Stimulated activated naive B cell treated with anti-CD40 and anti-IgM and Interleukin-4, amounts not matched to agents 10 μg/mL and 1 μg/mL and 100 μg/mL, for 72 hours (primary cell): ENCODE measurements at regions not wholly inside any gene's neighbourhood (a gene's known extent, or its start where the extent isn't known, plus 50 kb on each side); places are given as distances from the start of the nearest gene placed in this dataset.

ENCODE experiments used
- ATAC-seq, 2 donors: fragments of 150-1000 bp; cut with Tn5 transposase; replicated peaks; 2 replicates each; pipeline ENCODE4 v1.10.0; 2021; ENCODE audit warnings: moderate library complexity in 1 of 2
- DNase-seq: peaks from one replicate; pipeline ENCODE4 v3.0.0; 2021
- H3K27ac Mint-ChIP-seq: one replicate; pipeline ENCODE4 v1.8.0; 2022; ENCODE audit warnings: mild to moderate bottlenecking, mixed read lengths
- H3K27me3 Mint-ChIP-seq, 2 donors: one replicate each; pipeline ENCODE4 v1.8.0; 2022; ENCODE audit warnings: mixed read lengths in 2 of 2
- H3K36me3 Mint-ChIP-seq, 2 donors: one replicate each; pipeline ENCODE4 v1.8.0; 2022; ENCODE audit warnings: mixed read lengths in 2 of 2, mild to moderate bottlenecking in 1 of 2
- H3K4me1 Mint-ChIP-seq, 2 donors: one replicate each; pipeline ENCODE4 v1.8.0; 2022; ENCODE audit warnings: mixed read lengths in 2 of 2, mild to moderate bottlenecking in 1 of 2
- H3K4me3 Mint-ChIP-seq, 2 donors: one replicate each; pipeline ENCODE4 v1.8.0; 2022; ENCODE audit warnings: mild to moderate bottlenecking in 2 of 2, mixed read lengths in 2 of 2, moderate library complexity in 1 of 2
- H3K9me3 Mint-ChIP-seq, 2 donors: one replicate each; pipeline ENCODE4 v1.8.0; 2022; ENCODE audit warnings: mixed read lengths in 2 of 2, mild to moderate bottlenecking in 1 of 2

DNA sequence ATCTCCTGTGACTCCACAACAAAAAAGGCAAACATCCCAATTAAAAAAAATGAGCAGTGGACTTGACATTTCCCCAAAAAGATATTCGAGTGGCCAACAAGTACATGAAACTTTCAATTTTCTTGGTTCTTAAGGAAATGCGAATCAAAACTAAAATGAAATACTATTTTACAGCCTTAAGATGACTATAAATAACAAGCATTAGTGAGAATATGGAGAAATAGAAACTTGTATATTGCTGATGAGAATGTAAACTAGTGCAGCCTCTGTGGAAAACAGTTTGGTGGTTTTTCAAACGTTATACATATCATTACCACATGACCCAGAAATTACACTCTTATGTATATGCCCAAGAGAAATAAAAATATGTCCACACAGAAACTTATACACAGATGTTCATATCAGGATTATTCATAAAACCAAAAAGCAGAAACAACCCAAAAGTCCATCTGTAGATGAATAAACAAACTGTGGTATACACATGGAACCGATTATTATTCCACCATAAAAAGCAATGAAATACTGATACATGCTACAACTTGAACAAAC is 153.2 kb upstream of the GPR149 start:
- H3K9me3 Mint-ChIP-seq = peaks cover 0 to 8% of the 10 kb centered on the region in 2 donors
- no peak for ATAC-seq
- H3K4me1 Mint-ChIP-seq = no peaks in the 10 kb centered on the region
- DNase-seq = no peak
- H3K36me3 Mint-ChIP-seq = no peaks in the 10 kb centered on the region
- no peaks in the 10 kb centered on the region for H3K27me3 Mint-ChIP-seq
- H3K4me3 Mint-ChIP-seq = no peak overlapping the region
- no peak overlapping the region for H3K27ac Mint-ChIP-seq

DNA sequence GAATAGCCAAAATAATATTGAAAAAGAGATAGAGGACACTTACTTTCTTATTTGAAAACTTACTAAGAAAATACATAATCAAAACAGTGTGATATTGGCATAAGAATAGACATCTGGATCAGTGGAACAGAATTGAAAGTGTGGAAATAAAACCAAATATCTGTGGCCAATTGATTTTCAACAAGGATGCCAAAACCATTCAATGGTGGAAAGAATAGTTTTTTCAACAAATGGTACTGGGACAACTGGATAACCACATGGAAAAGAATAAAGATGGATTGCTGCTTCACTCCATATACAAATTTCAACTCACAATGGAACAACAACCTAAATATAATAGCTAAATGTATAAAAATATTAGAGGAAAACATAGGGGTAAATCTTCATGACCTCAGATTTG is 152.5 kb upstream of the GPR149 start:
- Mint-ChIP-seq H3K27ac (no peak overlapping the region), H3K4me1 (no peaks in the 10 kb centered on the region), H3K9me3 (peaks cover 0 to 8% of the 10 kb centered on the region in 2 donors), H3K36me3 (no peaks in the 10 kb centered on the region), H3K27me3 (no peaks in the 10 kb centered on the region), H3K4me3 (no peak overlapping the region)
- DNase-seq (no peak), ATAC-seq (no peak)

DNA sequence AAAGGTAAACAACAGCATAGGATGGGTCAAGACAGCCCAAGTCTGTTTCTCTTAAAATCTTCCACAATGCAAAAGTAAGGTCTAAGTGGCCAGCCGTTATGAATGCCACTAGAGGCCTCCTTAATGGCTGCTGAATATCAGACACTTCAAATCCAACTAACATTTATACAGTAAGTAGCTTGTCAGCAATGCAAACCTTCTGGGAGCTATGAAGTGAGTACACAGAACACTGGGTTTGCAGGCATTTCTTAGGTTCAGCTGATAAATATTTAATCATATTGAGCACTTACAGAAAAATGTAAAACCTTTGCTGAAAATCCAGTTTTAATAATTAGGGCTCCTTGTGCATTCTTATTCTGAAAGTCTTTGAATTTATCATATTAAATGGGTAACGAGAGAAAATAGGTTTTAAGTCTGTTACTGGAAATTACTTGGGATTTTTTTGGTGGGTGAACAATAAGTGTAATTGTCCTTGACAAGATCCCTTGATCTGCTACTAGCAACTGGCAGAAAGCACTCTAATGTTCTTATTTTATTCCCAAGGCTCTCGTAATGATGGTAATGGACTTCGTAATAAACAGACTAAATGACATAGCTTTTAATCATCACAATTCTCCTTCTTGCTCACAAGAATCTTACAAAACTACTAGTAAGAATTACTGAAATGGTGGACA is 141.7 kb upstream of the GPR149 start:
- Mint-ChIP-seq H3K4me3 (no peak overlapping the region), H3K36me3 (no peaks in the 10 kb centered on the region), H3K27me3 (no peaks in the 10 kb centered on the region), H3K9me3 (peaks cover 0 to 16% of the 10 kb centered on the region in 2 donors), H3K4me1 (no peaks in the 10 kb centered on the region), H3K27ac (no peak overlapping the region)
- no peak for ATAC-seq
- no peak for DNase-seq

DNA sequence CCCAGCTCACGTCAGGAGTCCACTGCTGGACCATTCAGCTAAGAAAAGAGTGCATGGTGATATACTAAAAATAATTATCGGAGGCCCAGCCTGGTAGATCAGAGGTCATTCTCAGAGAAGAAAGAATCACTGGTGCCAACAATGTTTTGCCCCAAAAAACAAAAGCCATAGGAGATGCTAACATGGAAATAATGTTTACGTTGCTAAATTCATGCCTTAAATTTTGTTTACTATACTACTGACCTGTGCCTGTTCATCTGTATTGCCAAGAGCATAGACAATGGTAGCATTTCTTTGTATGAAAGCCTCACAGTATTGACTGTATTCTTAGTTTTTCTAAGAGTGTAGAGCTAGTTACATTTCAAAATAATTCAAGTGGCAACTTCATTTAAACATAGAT is 138.1 kb upstream of the GPR149 start:
- Mint-ChIP-seq H3K4me1 (no peaks in the 10 kb centered on the region), H3K27ac (no peak overlapping the region), H3K36me3 (no peaks in the 10 kb centered on the region), H3K27me3 (no peaks in the 10 kb centered on the region), H3K4me3 (no peak overlapping the region), H3K9me3 (peaks cover 0 to 5% of the 10 kb centered on the region in 2 donors)
- ATAC-seq (no peak), DNase-seq (no peak)

DNA sequence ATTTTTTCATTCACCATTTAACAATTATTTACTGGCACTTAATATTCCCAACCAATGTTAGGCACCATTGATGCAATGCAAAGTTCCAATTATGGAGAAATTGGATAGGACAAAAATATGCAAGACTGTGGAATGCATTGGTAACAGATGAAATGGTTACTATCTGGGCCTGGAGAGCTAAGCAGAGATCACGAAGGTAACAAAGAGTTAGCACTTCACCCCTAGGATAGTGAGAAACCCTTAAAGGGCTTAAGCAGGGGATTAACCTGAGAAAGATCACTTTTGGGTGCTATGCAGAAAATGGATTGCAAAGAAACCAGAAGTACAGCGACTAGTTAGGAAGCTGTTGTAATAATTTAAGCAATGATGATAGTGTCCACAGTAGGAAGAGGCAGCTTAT is 129.6 kb upstream of the GPR149 start:
- DNase-seq (no peak), ATAC-seq (no peak)
- H3K27ac Mint-ChIP-seq = no peak overlapping the region
- H3K36me3 Mint-ChIP-seq = no peaks in the 10 kb centered on the region
- no peaks in the 10 kb centered on the region for H3K27me3 Mint-ChIP-seq
- H3K4me3 Mint-ChIP-seq = no peak overlapping the region
- no peaks in the 10 kb centered on the region for H3K9me3 Mint-ChIP-seq
- H3K4me1 Mint-ChIP-seq = no peaks in the 10 kb centered on the region

DNA sequence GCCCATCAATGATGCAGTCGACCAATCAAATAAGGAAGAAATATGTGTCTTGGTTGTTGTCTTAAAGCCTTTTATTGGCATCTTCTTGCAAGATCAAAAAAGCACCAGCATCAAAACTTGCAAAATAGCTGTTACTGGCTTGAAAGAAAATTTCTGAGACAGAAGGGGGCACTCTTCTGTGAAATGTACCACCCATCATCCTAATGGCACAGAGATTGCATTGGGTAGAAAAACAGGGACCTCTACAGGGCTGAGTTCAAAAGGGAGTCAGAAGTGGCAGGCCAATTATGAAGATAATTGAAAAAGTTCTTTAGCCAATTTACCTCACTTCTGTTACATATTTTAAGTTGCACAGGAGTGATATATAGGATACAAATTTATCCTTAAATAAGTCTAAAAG is 122.3 kb upstream of the GPR149 start:
- H3K4me3 Mint-ChIP-seq = no peak overlapping the region
- H3K27me3 Mint-ChIP-seq = no peaks in the 10 kb centered on the region
- H3K36me3 Mint-ChIP-seq = no peaks in the 10 kb centered on the region
- DNase-seq (no peak), ATAC-seq (peak; percentile 31 to 39)
- no peaks in the 10 kb centered on the region for H3K4me1 Mint-ChIP-seq
- no peak overlapping the region for H3K27ac Mint-ChIP-seq
- no peaks in the 10 kb centered on the region for H3K9me3 Mint-ChIP-seq

DNA sequence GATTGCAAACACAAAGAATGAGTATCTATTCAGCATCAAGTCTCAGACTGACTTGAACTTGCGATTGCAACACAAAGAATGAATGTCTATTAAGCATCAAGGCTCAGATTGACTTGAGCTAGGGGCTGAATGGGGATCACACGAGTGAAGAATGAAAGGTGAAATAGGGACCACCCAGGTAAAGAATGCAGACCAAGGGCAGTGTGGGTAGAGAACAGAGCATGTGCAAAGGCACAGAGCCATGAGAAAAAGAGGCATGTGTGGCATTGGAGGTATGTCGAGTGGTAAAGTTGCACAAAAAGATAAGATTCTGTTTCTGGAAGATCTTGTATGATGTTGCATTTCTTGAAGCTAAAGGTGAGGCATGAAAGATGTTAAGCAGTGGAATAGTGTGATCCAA is 119.4 kb upstream of the GPR149 start:
- no peak for DNase-seq
- H3K9me3 Mint-ChIP-seq = no peaks in the 10 kb centered on the region
- no peaks in the 10 kb centered on the region for H3K36me3 Mint-ChIP-seq
- H3K4me1 Mint-ChIP-seq = no peaks in the 10 kb centered on the region
- ATAC-seq = no peak
- H3K27ac Mint-ChIP-seq = no peak overlapping the region
- H3K27me3 Mint-ChIP-seq = no peaks in the 10 kb centered on the region
- H3K4me3 Mint-ChIP-seq = no peak overlapping the region

DNA sequence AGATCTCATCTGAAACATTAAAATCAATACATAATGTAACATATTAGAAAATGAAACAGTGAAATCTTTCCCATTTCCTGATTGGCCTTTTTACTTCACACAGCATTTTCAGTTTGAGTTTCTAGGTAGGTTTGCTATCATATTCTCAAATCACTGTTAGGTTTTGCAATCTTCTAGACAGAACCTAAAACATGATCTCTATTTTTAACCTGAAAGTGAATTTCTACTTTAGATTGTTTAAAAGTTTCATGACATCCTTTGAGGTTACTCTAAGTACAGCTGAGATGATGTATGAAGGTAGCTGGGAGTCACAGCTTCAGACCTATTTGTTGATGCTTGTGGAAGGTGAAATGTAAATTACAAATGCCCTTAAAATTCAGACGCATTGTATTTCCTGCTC is 118.4 kb upstream of the GPR149 start:
- no peaks in the 10 kb centered on the region for H3K9me3 Mint-ChIP-seq
- H3K4me3 Mint-ChIP-seq = no peak overlapping the region
- DNase-seq (no peak), ATAC-seq (no peak)
- H3K36me3 Mint-ChIP-seq = no peaks in the 10 kb centered on the region
- no peaks in the 10 kb centered on the region for H3K27me3 Mint-ChIP-seq
- no peak overlapping the region for H3K27ac Mint-ChIP-seq
- no peaks in the 10 kb centered on the region for H3K4me1 Mint-ChIP-seq

DNA sequence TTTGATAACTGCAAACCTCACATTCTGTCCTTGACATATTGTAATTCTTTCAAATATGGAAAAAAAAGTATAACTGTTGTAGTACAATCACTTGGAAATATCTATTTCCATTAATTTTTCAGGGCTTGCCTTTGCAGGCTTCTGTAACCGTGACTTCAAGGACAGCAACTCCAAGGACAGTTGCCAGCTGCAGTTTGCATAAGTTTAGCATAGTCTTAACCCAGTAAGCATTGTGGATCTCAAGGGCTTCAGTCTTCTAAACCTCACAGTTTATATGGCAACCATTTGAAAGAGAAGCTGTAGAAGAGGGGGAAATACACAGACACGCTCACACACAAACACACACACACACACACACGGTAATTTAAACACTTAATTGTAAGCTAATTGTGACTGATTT is 112.8 kb upstream of the GPR149 start:
- H3K27ac Mint-ChIP-seq = no peak overlapping the region
- H3K4me3 Mint-ChIP-seq = no peak overlapping the region
- DNase-seq = no peak
- no peak for ATAC-seq
- no peaks in the 10 kb centered on the region for H3K4me1 Mint-ChIP-seq
- H3K27me3 Mint-ChIP-seq = no peaks in the 10 kb centered on the region
- no peaks in the 10 kb centered on the region for H3K36me3 Mint-ChIP-seq
- H3K9me3 Mint-ChIP-seq = no peaks in the 10 kb centered on the region

DNA sequence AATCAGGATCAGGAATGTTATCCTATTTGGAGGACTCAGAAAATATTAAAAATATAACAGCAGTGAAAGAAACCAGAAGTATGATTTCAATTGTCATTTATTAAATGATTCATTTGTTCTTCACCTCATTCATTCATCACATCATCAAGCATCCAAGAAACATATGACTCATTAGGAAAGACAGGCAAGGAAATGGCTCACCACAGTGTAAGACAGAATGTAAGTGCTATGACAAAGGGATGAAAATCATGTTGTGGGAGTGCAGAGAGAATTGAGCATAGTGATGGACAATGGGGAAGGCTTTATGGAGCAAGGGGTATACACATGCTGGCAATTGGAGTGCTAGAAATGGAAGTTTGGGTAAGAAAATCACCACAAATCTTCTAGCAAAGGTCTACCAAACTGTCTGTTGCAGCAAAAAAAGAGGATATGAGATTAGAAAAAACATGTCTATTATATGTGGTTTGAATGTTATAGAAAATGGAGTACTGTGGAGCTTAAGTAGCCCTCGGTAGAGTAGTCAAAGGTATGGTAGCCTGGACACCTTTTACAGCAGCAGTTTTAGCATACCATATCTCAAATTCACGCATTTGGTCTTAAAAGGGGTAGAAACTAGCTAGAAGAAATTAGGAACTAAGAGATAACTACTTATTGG is 111.1 kb upstream of the GPR149 start:
- DNase-seq (no peak), ATAC-seq (peak in 1 of 2 donors; percentile 23)
- Mint-ChIP-seq H3K27ac (no peak overlapping the region), H3K36me3 (no peaks in the 10 kb centered on the region), H3K27me3 (no peaks in the 10 kb centered on the region), H3K9me3 (no peaks in the 10 kb centered on the region), H3K4me1 (no peaks in the 10 kb centered on the region), H3K4me3 (no peak overlapping the region)

DNA sequence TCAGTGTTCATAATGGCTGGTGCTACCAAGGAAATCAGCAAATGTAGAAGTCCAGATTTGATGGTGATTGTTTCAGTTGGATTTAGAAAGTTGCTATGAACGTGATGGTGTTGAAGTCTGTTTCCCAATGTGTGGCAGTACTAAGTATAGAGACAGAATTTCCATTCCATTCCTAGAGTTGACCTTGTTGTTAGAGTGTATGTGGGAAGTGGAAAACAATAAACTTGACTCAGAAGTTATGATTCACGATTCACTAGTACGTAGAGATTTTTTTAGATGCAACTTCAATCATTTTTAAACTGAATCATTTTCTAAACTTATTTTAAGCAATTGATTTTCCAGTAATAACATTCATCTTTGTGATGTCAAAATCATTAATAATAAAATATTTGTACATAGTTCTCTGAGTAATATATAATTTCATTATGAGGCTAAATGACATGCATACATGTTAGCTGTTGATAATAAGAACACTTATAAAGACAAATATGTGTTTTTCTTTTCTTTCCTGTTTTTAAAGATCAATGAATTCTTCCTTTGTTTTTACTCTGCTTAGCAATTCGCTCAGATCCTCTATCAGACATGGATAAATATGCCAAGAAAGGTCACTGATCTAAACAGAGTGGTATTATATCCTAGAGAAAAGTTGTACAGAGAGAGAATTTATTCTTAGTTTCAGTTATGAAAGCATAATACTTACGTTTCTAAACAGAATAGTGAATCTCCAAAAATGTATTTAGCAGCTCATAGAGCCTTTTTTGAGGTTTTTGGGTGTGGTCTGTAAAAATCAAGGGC is 108.8 kb upstream of the GPR149 start:
- DNase-seq (no peak), ATAC-seq (no peak)
- H3K27ac Mint-ChIP-seq = no peak overlapping the region
- H3K4me1 Mint-ChIP-seq = no peaks in the 10 kb centered on the region
- H3K36me3 Mint-ChIP-seq = no peaks in the 10 kb centered on the region
- no peak overlapping the region for H3K4me3 Mint-ChIP-seq
- no peaks in the 10 kb centered on the region for H3K27me3 Mint-ChIP-seq
- peaks cover 0 to 1% of the 10 kb centered on the region in 2 donors for H3K9me3 Mint-ChIP-seq

DNA sequence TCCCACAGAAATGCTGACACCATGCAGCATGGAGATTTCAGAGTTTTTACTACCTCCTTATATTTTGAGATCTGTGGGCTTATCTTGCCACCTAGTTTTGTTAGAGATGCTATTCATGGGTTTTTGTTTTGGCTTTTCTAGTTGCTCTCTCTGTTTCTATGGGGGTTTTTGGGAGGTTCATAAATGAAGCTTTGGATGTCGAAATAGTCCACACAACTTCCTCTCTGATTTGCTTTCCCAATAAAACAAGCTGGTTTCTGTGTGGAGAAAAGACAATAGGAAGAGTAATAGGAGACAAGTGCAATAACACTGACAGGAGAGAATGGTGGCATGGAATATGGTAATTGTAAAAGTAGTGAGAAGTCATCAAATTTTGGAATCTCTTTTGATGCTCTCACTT is 106.8 kb upstream of the GPR149 start:
- Mint-ChIP-seq H3K27ac (no peak overlapping the region), H3K4me3 (no peak overlapping the region), H3K36me3 (no peaks in the 10 kb centered on the region), H3K27me3 (no peaks in the 10 kb centered on the region), H3K4me1 (no peaks in the 10 kb centered on the region), H3K9me3 (peaks cover 0 to 1% of the 10 kb centered on the region in 2 donors)
- no peak for ATAC-seq
- no peak for DNase-seq

DNA sequence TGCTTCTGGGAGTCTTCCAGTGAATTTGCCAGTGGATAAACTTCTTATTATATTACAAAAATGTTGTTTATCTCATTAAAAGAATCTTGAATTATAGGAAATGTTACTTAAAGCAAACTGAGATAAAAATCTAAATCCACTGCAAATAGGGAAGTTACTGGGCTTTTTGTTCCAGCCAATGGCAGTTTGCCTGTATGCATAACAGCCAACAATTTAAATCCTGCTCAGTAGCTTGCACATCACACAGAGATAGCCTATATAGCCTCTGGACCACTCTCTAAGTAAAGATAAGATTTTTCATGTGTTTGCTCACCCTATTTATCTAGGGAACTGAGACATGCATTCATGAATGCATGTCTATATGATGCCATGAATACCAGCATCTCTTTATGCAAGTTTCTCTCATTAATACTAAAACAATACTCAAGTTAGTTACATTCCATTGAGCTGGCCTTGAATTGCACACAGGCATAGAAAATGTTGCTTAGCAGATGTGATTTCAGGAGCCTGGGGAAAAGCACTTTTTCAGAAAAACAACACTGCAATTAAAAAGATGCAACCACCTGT is 92.1 kb upstream of the GPR149 start:
- H3K4me1 Mint-ChIP-seq = no peaks in the 10 kb centered on the region
- no peaks in the 10 kb centered on the region for H3K36me3 Mint-ChIP-seq
- no peak for ATAC-seq
- H3K27me3 Mint-ChIP-seq = no peaks in the 10 kb centered on the region
- no peak for DNase-seq
- no peak overlapping the region for H3K27ac Mint-ChIP-seq
- no peak overlapping the region for H3K4me3 Mint-ChIP-seq
- peaks cover 0 to 5% of the 10 kb centered on the region in 2 donors for H3K9me3 Mint-ChIP-seq

DNA sequence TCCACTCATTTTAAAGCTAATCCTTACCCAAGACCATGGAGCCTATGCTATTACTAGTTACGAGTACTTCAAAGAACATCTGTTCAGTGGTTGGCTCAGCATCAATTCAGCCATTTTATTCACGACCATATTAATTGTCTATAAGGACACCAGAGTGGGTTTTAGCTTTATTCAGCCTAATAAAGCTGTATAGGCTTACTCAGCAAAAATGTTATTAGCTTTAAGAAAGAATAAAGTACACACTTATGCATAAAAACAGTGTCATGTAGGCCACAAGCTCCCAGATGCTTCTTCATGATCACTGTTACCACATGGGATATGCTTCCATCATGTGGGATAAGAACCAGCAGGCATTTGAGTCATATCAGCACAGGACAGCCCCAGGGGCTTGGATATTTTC is 87.4 kb upstream of the GPR149 start:
- no peak for ATAC-seq
- H3K36me3 Mint-ChIP-seq = no peaks in the 10 kb centered on the region
- no peak for DNase-seq
- peaks cover 4 to 7% of the 10 kb centered on the region in 2 donors for H3K9me3 Mint-ChIP-seq
- H3K4me1 Mint-ChIP-seq = no peaks in the 10 kb centered on the region
- H3K4me3 Mint-ChIP-seq = no peak overlapping the region
- no peaks in the 10 kb centered on the region for H3K27me3 Mint-ChIP-seq
- no peak overlapping the region for H3K27ac Mint-ChIP-seq
